ENCODE measurements at regions not wholly inside any gene's neighbourhood (a gene's known extent, or its start where the extent isn't known, plus 50 kb on each side); places are given as distances from the start of the nearest gene placed in this dataset.
A peak's percentile ranks its signal among the peaks of the same experiment; 100 is the strongest.

GRCh38 chr12:92002195-92002649, 143.4 kb downstream of the BTG1 start:
- peak; percentile 52 to 91 (median 82) for ATAC-seq
- intact Hi-C loops (cut with DNase I) = no loop called here

GRCh38 chr12:92000597-92000996, 145.0 kb downstream of the BTG1 start:
- H3K27ac ChIP-seq = no peak overlapping the region
- H3K27me3 ChIP-seq = no peaks in the 10 kb centered on the region
- 89 to 90% methylated on average over 2 of the region's 2 CpGs for WGBS, 2 donors
- peaks cover 0 to 13% (median 12%) of the 10 kb centered on the region in 3 donors for H3K4me1 ChIP-seq
- DNase-seq = no peak
- no peaks in the 10 kb centered on the region for H3K9me3 ChIP-seq
- intact Hi-C loops (cut with DNase I) = no loop called here
- no peak for ATAC-seq
- no peak for FAIRE-seq
- TF ChIP-seq CTCF (IDR thresholded peaks at IDR 0.05) = no peak
- no peak overlapping the region for H3K4me3 ChIP-seq
- no peaks in the 10 kb centered on the region for H3K36me3 ChIP-seq

More at GRCh38 chr12:92002195-92002649, 143.4 kb downstream of the BTG1 start:
- H3K4me3 ChIP-seq = no peak overlapping the region
- TF ChIP-seq CTCF (IDR thresholded peaks at IDR 0.05) = no peak
- WGBS, 2 donors = 35 to 52% methylated on average over 1 of the region's 1 CpG
- no peaks in the 10 kb centered on the region for H3K27me3 ChIP-seq
- no peaks in the 10 kb centered on the region for H3K9me3 ChIP-seq
- H3K4me1 ChIP-seq = peaks cover 0 to 13% (median 12%) of the 10 kb centered on the region in 3 donors
- FAIRE-seq (no peak), DNase-seq (peak in 1 of 6 donors; percentile 24)
- H3K27ac ChIP-seq = peak overlapping the region; percentile 6 to 64 (median 38)
- no peaks in the 10 kb centered on the region for H3K36me3 ChIP-seq

- no peak overlapping the region for H3K27ac ChIP-seq
- no peak for FAIRE-seq
- H3K4me1 ChIP-seq = peaks cover 0 to 8% (median 7%) of the 10 kb centered on the region in 3 donors
- 98 to 100% methylated on average over 1 of the region's 1 CpG for WGBS, 2 donors
- intact Hi-C loops (cut with DNase I) = no loop called here
- no peak for TF ChIP-seq CTCF (IDR thresholded peaks at IDR 0.05)
- H3K9me3 ChIP-seq = no peaks in the 10 kb centered on the region
- no peaks in the 10 kb centered on the region for H3K27me3 ChIP-seq
- no peaks in the 10 kb centered on the region for H3K36me3 ChIP-seq
- no peak overlapping the region for H3K4me3 ChIP-seq
- DNase-seq = no peak
- ATAC-seq = no peak
Observed at GRCh38 chr12:91999823-92000222, 145.8 kb downstream of the BTG1 start.

GRCh38 chr12:91998316-91998715, 147.3 kb downstream of the BTG1 start:
- no peaks in the 10 kb centered on the region for H3K36me3 ChIP-seq
- FAIRE-seq = no peak
- H3K27me3 ChIP-seq = no peaks in the 10 kb centered on the region
- no peak overlapping the region for H3K27ac ChIP-seq
- H3K9me3 ChIP-seq = no peaks in the 10 kb centered on the region
- intact Hi-C loops (cut with DNase I) = no loop called here
- peaks cover 0 to 5% (median 4%) of the 10 kb centered on the region in 3 donors for H3K4me1 ChIP-seq
- no peak overlapping the region for H3K4me3 ChIP-seq
- WGBS, 2 donors = 90 to 95% methylated on average over 2 of the region's 2 CpGs
- no peak for DNase-seq
- TF ChIP-seq CTCF (IDR thresholded peaks at IDR 0.05) = no peak
- ATAC-seq = no peak

GRCh38 chr12:91994208-91994797, 151.3 kb downstream of the BTG1 start:
- H3K36me3 ChIP-seq = no peaks in the 10 kb centered on the region

More at GRCh38 chr12:91994208-91994797, 151.3 kb downstream of the BTG1 start:
- intact Hi-C loops (cut with DNase I) = no loop called here
- H3K9me3 ChIP-seq = no peaks in the 10 kb centered on the region
- no peaks in the 10 kb centered on the region for H3K4me1 ChIP-seq
- DNase-seq (no peak), ATAC-seq (no peak), FAIRE-seq (no peak)
- H3K4me3 ChIP-seq = no peak overlapping the region
- H3K27me3 ChIP-seq = no peaks in the 10 kb centered on the region
- WGBS, 2 donors = 81 to 87% methylated on average over 5 of the region's 5 CpGs
- H3K27ac ChIP-seq = no peak overlapping the region
- TF ChIP-seq CTCF (IDR thresholded peaks at IDR 0.05) = no peak

Data from pancreas (tissue), 10 donors.